IMR-90 (cell line): ENCODE measurements at regions not wholly inside any gene's neighbourhood (a gene's known extent, or its start where the extent isn't known, plus 50 kb on each side); places are given as distances from the start of the nearest gene placed in this dataset.

Experiments
- ATAC-seq: fragments of 200-7000 bp; cut with Tn5 transposase; 2 replicates; pipeline ENCODE4 v1.9.1; 2020; ENCODE audit warnings: low read depth, mild to moderate bottlenecking, moderate library complexity
- BruUV-seq: library from RNA; stranded (reverse); fragments of 400-500 nt; replicated peaks from 2 replicates; lab custom pipeline; 2021; lab: Mats Ljungman, UMichigan
- CTCF ChIA-PET: fragments of 300-600 bp; formaldehyde crosslinking; extraction: SDS; loops from one replicate; lab custom pipeline; 2021; ENCODE audit warnings: antibody characterized with exemption; lab: Yijun Ruan, JAX
- POLR2A ChIA-PET: fragments of 300-600 bp; sonication (Branson Sonifier 250); formaldehyde crosslinking; loops from one replicate; lab custom pipeline; 2022; ENCODE audit warnings: antibody characterized with exemption; ENCODE audit not compliant: unreplicated experiment; lab: Charles Lee
- DNase-seq: peaks from one replicate; pipeline ENCODE4 v3.0.0; 2013
- H2AFZ ChIP-seq: replicated peaks from 2 replicates; pipeline ENCODE3; 2013; ENCODE audit warnings: low read length, mild to moderate bottlenecking; ENCODE audit not compliant: poor library complexity
- H2AK5ac ChIP-seq: 2 replicates; pipeline ENCODE4 v1.6.1; 2013; ENCODE audit warnings: low read depth, low read length, inconsistent platforms
- H2AK9ac ChIP-seq: replicated peaks from 2 replicates; pipeline ENCODE3; 2013; ENCODE audit warnings: mild to moderate bottlenecking, low read depth, low read length, moderate library complexity; ENCODE audit not compliant: poor library complexity
- H2BK120ac ChIP-seq: 2 replicates; pipeline ENCODE4 v1.6.1; 2013; ENCODE audit warnings: low read depth, low read length, inconsistent platforms
- H2BK15ac ChIP-seq: 3 replicates; pipeline ENCODE4 v1.6.1; 2013; ENCODE audit warnings: low read depth, low read length, inconsistent platforms
- H2BK20ac ChIP-seq: 2 replicates; pipeline ENCODE4 v1.6.1; 2013; ENCODE audit warnings: low read depth, mild to moderate bottlenecking, inconsistent platforms, low read length, moderate library complexity
- H2BK5ac ChIP-seq: 2 replicates; pipeline ENCODE4 v1.6.1; 2013; ENCODE audit warnings: mild to moderate bottlenecking, low read depth, low read length, inconsistent platforms; ENCODE audit not compliant: poor library complexity, severe bottlenecking
- H3K14ac ChIP-seq: replicated peaks from 2 replicates; pipeline ENCODE4 v1.6.1; 2013; ENCODE audit warnings: low read depth, low read length, inconsistent platforms
- H3K18ac ChIP-seq: 2 replicates; pipeline ENCODE4 v1.6.1; 2013; ENCODE audit warnings: low read depth, low read length, control low read depth
- H3K23ac ChIP-seq: 2 replicates; pipeline ENCODE4 v1.6.1; 2013; ENCODE audit warnings: low read depth, low read length, inconsistent platforms
- H3K27ac ChIP-seq: 2 replicates; pipeline ENCODE4 v1.5.1; 2013; ENCODE audit warnings: mild to moderate bottlenecking, control low read depth, low read length; ENCODE audit not compliant: insufficient read depth
- H3K27me3 ChIP-seq: 2 replicates; pipeline ENCODE4 v1.6.1; 2013; ENCODE audit warnings: low read length; ENCODE audit not compliant: control insufficient read depth, insufficient read depth
- H3K36me3 ChIP-seq: 2 replicates; pipeline ENCODE4 v1.6.1; 2013; ENCODE audit warnings: low read length, mixed read lengths; ENCODE audit not compliant: control insufficient read depth, insufficient read depth
- H3K4ac ChIP-seq: 2 replicates; pipeline ENCODE4 v1.6.1; 2013; ENCODE audit warnings: low read depth, low read length, inconsistent platforms
- H3K4me1 ChIP-seq: 2 replicates; pipeline ENCODE4 v1.6.1; 2013; ENCODE audit warnings: low read length, mixed read lengths; ENCODE audit not compliant: control insufficient read depth, insufficient read depth
- H3K4me2 ChIP-seq: 2 replicates; pipeline ENCODE4 v1.6.1; 2013; ENCODE audit warnings: low read depth, mild to moderate bottlenecking, control low read depth, low read length, moderate library complexity
- H3K4me3 ChIP-seq: 2 replicates; pipeline ENCODE4 v1.5.1; 2013; ENCODE audit warnings: low read depth, mild to moderate bottlenecking, control low read depth, low read length, moderate library complexity; ENCODE audit not compliant: insufficient read depth
- H3K56ac ChIP-seq: 2 replicates; pipeline ENCODE4 v1.6.1; 2013; ENCODE audit warnings: low read length, inconsistent platforms; ENCODE audit not compliant: insufficient read depth; ENCODE audit errors: extremely low read depth
- H3K79me1 ChIP-seq, 2 experiments: 2 replicates each; pipeline ENCODE4 v1.6.1; 2013; ENCODE audit warnings: low read length in 2 of 2, inconsistent platforms in 1 of 2, low read depth in 1 of 2
- H3K9ac ChIP-seq: 2 replicates; pipeline ENCODE4 v1.6.1; 2013; ENCODE audit warnings: low read depth, low read length, control low read depth
- H3K9me1 ChIP-seq: 2 replicates; pipeline ENCODE4 v1.6.1; 2013; ENCODE audit warnings: low read length, inconsistent platforms; ENCODE audit not compliant: insufficient read depth
- H3K9me3 ChIP-seq: 2 replicates; pipeline ENCODE4 v1.6.1; 2013; ENCODE audit warnings: low read length; ENCODE audit not compliant: control insufficient read depth, insufficient read depth
- H4K20me1 ChIP-seq: 2 replicates; pipeline ENCODE4 v1.6.1; 2013; ENCODE audit warnings: low read length, inconsistent platforms; ENCODE audit not compliant: insufficient read depth
- H4K5ac ChIP-seq: 2 replicates; pipeline ENCODE4 v1.6.1; 2013; ENCODE audit warnings: mild to moderate bottlenecking, low read depth, low read length, control low read depth
- H4K8ac ChIP-seq, 2 experiments: 2 replicates each; pipeline ENCODE4 v1.6.1; 2013; ENCODE audit warnings: low read depth in 2 of 2, low read length in 2 of 2, control low read depth in 1 of 2, inconsistent platforms in 1 of 2
- H4K91ac ChIP-seq: 2 replicates; pipeline ENCODE4 v1.6.1; 2013; ENCODE audit warnings: low read depth, low read length, inconsistent platforms; ENCODE audit not compliant: insufficient read depth
- FOS ChIP-seq: fragments of 150-350 bp; IDR thresholded peaks from 2 replicates; pipeline ENCODE4 v1.6.1; 2016; ENCODE audit warnings: low read depth, low read length
- WGBS, 2 experiments: methylation state at CpG; one replicate each; pipeline versions ENCODE4 v1.1.5 to v1.1.7; 2013; ENCODE audit warnings: missing lambda C conversion rate in 2 of 2; ENCODE audit not compliant: insufficient read length in 1 of 2; ENCODE audit errors: extremely low coverage in 2 of 2; 5-methylcytosine and 5-hydroxymethylcytosine counted together
- dilution Hi-C: fragments of 300-500 bp; cut with HindIII; formaldehyde crosslinking; loops from one replicate; pipeline ENCODE4 v1.14.3; 2018; ENCODE audit warnings: low sequenced_read_pairs; ENCODE audit not compliant: unreplicated experiment
- in situ Hi-C: fragments of 300-500 bp; cut with MboI; formaldehyde crosslinking; loops from 3 replicates; pipeline ENCODE4 v1.14.3; 2019; ENCODE audit warnings: low sequenced_read_pairs, inconsistent platforms, mixed read lengths
- intact Hi-C: fragments of 100-400 bp; cut with micrococcal nuclease; formaldehyde crosslinking; loops from 2 replicates; pipeline ENCODE4 v1.10.0; 2022

- Histone ChIP-seq H3K9me1 (no peaks in the 10 kb centered on the region), H3K36me3 (no peaks in the 10 kb centered on the region), H3K9me3 (no peaks in the 10 kb centered on the region; the same call in 1 of the 2 replicates), H3K27ac (no peak overlapping the region), H2AK9ac (no peak overlapping the region), H3K14ac (no peak overlapping the region), H3K23ac (no peak overlapping the region), H2BK20ac (no peak overlapping the region), H3K56ac (no peak overlapping the region), H2AFZ (no peak overlapping the region), H3K4me3 (no peak overlapping the region), H3K4me2 (no peak overlapping the region), H3K4ac (no peak overlapping the region), H4K8ac (no peak overlapping the region), H2AK5ac (no peak overlapping the region), H3K27me3 (no peaks in the 10 kb centered on the region), H4K20me1 (no peaks in the 10 kb centered on the region), H2BK5ac (no peak overlapping the region), H3K9ac (no peak overlapping the region), H4K5ac (no peak overlapping the region), H3K79me1 (no peaks in the 10 kb centered on the region), H2BK15ac (no peak overlapping the region), H4K91ac (no peak overlapping the region), H3K18ac (no peak overlapping the region), H2BK120ac (no peak overlapping the region), H3K4me1 (no peaks in the 10 kb centered on the region)
- no TSS peak for BruUV-seq
- ATAC-seq (no peak), DNase-seq (no peak)
- no peak for TF ChIP-seq FOS
- in situ Hi-C loops, result no loop called here
- CTCF ChIA-PET, result no interaction called here
- dilution Hi-C loops, result no loop called here
- intact Hi-C loops, result no loop called here
- 67% methylated on average over 1 of the region's 1 CpG; no CpG with 5 or more reads in 1 of the 2 experiments for WGBS, 2 experiments
- POLR2A ChIA-PET, result no interaction called here
Measured at GRCh38 chr12:87020071-87020470, 763.9 kb upstream of the MGAT4C start.
